CD4-positive, alpha-beta T cell (primary cell): ENCODE measurements at regions not wholly inside any gene's neighbourhood (a gene's known extent, or its start where the extent isn't known, plus 50 kb on each side); places are given as distances from the start of the nearest gene placed in this dataset.

ENCODE experiments used
- ATAC-seq: fragments of 200-7000 bp; cut with Tn5 transposase; one replicate; pipeline ENCODE4 v1.10.0; 2022; ENCODE audit warnings: mild to moderate bottlenecking; ENCODE audit not compliant: poor library complexity
- CTCF ChIA-PET: fragments of 350-600 bp; sonication (Branson Sonifier 250); formaldehyde crosslinking; loops from one replicate; lab custom pipeline; 2021; ENCODE audit warnings: antibody characterized with exemption, inconsistent platforms; lab: Charles Lee
- POLR2A ChIA-PET: fragments of 350-600 bp; sonication (Branson Sonifier 250); formaldehyde crosslinking; loops from one replicate; lab custom pipeline; 2021; ENCODE audit warnings: antibody characterized with exemption, inconsistent platforms; lab: Charles Lee
- DNase-seq, 14 experiments: peaks; one replicate each; pipeline ENCODE4 v3.0.0-alpha.2; 2013 to 2020; ENCODE audit warnings: mixed read lengths in 2 of 14
- H3K27ac ChIP-seq, 2 donors: one replicate each; pipeline versions ENCODE4 v1.5.1 to v1.7.0; 2013; ENCODE audit warnings: low read length in 2 of 2, low read depth in 1 of 2, mild to moderate bottlenecking in 1 of 2
- H3K27me3 ChIP-seq, 2 experiments: 1 replicate in 1 of 2; 2 replicates in 1 of 2; pipeline versions ENCODE4 v1.6.1 to v1.7.0; 2013; ENCODE audit warnings: low read length in 2 of 2, control low read depth in 1 of 2, mild to moderate bottlenecking in 1 of 2, moderate library complexity in 1 of 2; ENCODE audit not compliant: insufficient read depth in 2 of 2, control insufficient read depth in 1 of 2
- H3K36me3 ChIP-seq: one replicate; pipeline ENCODE4 v1.6.1; 2013; ENCODE audit warnings: low read length, control low read depth; ENCODE audit not compliant: insufficient read depth
- H3K4me1 ChIP-seq: one replicate; pipeline ENCODE4 v1.6.1; 2013; ENCODE audit warnings: low read length, control low read depth; ENCODE audit not compliant: insufficient read depth
- H3K4me3 ChIP-seq: one replicate; pipeline ENCODE4 v1.5.1; 2013; ENCODE audit warnings: mild to moderate bottlenecking, low read length, moderate library complexity
- H3K9me3 ChIP-seq, 2 experiments: 1 replicate in 1 of 2; 2 replicates in 1 of 2; pipeline versions ENCODE4 v1.6.1 to v1.7.0; 2013; ENCODE audit warnings: low read length in 2 of 2, mild to moderate bottlenecking in 2 of 2, control low read depth in 1 of 2, moderate library complexity in 1 of 2; ENCODE audit not compliant: control insufficient read depth in 1 of 2, insufficient read depth in 1 of 2
- H3K27ac Mint-ChIP-seq: one replicate; pipeline ENCODE4 v1.8.0; 2020; ENCODE audit warnings: mixed read lengths
- H3K27me3 Mint-ChIP-seq: one replicate; pipeline ENCODE4 v1.8.0; 2021; ENCODE audit warnings: mixed read lengths
- H3K36me3 Mint-ChIP-seq: one replicate; pipeline ENCODE4 v1.8.0; 2021; ENCODE audit warnings: low read depth, mixed read lengths
- H3K4me1 Mint-ChIP-seq: one replicate; pipeline ENCODE4 v1.8.0; 2021; ENCODE audit warnings: low read depth, mixed read lengths
- H3K4me3 Mint-ChIP-seq: one replicate; pipeline ENCODE4 v1.8.0; 2020; ENCODE audit warnings: mild to moderate bottlenecking, mixed read lengths
- H3K9me3 Mint-ChIP-seq: one replicate; pipeline ENCODE4 v1.8.0; 2020; ENCODE audit warnings: mixed read lengths
- intact Hi-C, 2 experiments: fragments of 100-400 bp; cut with DNase I in 1 of 2; cut with micrococcal nuclease in 1 of 2; formaldehyde crosslinking; loops; one replicate each; pipeline versions ENCODE4 v1.15.1 to v1.9.0; 2023 to 2025; cut with DNase I, micrococcal nuclease
- TF ChIP-seq, protein P1 (sequence below): fragments of 200-600 bp; IDR thresholded peaks from one replicate; pipeline ENCODE4 v1.8.0; 2022; ENCODE audit warnings: antibody characterized with exemption, mild to moderate bottlenecking

DNA sequence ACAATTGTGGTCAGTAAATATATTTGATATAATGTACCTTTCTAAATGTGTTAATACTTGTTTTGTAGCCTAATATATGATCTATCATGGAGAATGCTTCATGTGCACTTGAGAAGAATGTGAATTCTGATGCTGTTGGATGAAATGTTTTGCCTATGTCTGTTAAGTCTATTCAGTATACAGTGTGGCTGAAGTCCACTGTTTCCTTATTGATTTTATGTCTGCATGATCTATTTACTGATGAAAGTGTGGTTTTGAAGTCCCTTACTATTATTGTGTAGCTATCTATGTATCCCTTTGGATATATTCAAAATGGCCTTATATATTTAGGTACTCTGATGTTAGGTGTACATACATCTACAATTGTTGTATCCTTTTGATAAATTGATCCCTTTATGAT, 515.8 kb upstream of the EPHA5 start:
- H3K27ac Mint-ChIP-seq: no peak overlapping the region
- CTCF ChIA-PET: no interaction called here
- no peaks in the 10 kb centered on the region for H3K4me1 Mint-ChIP-seq
- H3K4me3 Mint-ChIP-seq: no peak overlapping the region
- no peak overlapping the region for H3K27ac ChIP-seq
- ATAC-seq (no peak), DNase-seq (no peak)
- H3K4me3 ChIP-seq: no peak overlapping the region
- H3K4me1 ChIP-seq: no peaks in the 10 kb centered on the region
- H3K27me3 Mint-ChIP-seq: no peaks in the 10 kb centered on the region
- TF ChIP-seq, protein P1, sequence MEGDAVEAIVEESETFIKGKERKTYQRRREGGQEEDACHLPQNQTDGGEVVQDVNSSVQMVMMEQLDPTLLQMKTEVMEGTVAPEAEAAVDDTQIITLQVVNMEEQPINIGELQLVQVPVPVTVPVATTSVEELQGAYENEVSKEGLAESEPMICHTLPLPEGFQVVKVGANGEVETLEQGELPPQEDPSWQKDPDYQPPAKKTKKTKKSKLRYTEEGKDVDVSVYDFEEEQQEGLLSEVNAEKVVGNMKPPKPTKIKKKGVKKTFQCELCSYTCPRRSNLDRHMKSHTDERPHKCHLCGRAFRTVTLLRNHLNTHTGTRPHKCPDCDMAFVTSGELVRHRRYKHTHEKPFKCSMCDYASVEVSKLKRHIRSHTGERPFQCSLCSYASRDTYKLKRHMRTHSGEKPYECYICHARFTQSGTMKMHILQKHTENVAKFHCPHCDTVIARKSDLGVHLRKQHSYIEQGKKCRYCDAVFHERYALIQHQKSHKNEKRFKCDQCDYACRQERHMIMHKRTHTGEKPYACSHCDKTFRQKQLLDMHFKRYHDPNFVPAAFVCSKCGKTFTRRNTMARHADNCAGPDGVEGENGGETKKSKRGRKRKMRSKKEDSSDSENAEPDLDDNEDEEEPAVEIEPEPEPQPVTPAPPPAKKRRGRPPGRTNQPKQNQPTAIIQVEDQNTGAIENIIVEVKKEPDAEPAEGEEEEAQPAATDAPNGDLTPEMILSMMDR: no peak
- H3K36me3 Mint-ChIP-seq: no peaks in the 10 kb centered on the region
- no peaks in the 10 kb centered on the region for H3K27me3 ChIP-seq
- intact Hi-C loops: no loop called here
- H3K9me3 Mint-ChIP-seq: peaks cover 14% of the 10 kb centered on the region
- POLR2A ChIA-PET: no interaction called here
- peaks cover 0 to 6% of the 10 kb centered on the region in 2 experiments for H3K9me3 ChIP-seq
- no peaks in the 10 kb centered on the region for H3K36me3 ChIP-seq

DNA sequence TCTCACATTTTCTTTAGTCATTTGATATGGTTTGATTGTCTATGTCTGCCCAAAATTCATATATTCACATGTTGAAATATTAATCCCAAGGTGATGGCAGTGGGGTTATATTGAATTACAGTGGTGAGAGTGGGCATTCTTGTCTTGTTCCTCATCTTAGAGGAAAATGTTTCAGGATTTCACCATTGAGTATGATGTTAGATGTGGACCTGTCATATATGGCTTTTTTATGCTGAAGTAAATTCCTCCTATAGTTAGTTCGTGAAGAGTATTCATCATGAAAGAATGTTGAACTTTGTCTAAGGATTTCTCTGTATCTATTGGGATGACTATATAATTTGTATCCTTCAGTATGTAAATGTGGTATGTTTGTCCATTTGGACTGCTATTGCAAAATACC, 512.3 kb upstream of the EPHA5 start:
- H3K36me3 ChIP-seq: no peaks in the 10 kb centered on the region
- intact Hi-C loops: no loop called here

DNA sequence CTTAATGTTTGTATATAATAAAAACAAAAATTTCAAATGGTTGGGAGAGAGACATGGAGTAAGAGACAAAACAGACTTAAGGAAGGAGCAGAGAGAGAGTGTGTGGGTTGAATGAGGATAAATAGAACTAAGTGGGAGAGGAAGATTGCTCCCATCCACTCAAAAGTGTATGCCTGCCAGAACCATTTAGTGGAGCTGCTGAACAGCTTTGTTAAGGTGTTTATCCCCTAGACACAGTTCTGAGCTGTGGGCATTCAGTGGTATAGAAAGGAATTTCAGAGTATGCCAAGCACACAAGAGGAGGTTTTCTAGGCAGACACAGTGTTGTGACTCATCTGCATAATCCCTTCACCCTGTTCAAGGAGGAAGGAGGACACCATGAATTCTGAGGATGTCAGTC, 508.6 kb upstream of the EPHA5 start:
- ATAC-seq (no peak), DNase-seq (no peak)
- Mint-ChIP-seq H3K36me3 (no peaks in the 10 kb centered on the region), H3K27me3 (no peaks in the 10 kb centered on the region), H3K4me3 (no peak overlapping the region), H3K9me3 (peaks cover 16% of the 10 kb centered on the region), H3K27ac (no peak overlapping the region), H3K4me1 (no peaks in the 10 kb centered on the region)
- H3K27me3 ChIP-seq: no peaks in the 10 kb centered on the region
- ChIA-PET POLR2A (no interaction called here), CTCF (no interaction called here)
- H3K27ac ChIP-seq: no peak overlapping the region
- H3K4me3 ChIP-seq: no peak overlapping the region
- TF ChIP-seq, protein P1: no peak
- no peaks in the 10 kb centered on the region for H3K4me1 ChIP-seq
- intact Hi-C loops: no loop called here
- peaks cover 0 to 6% of the 10 kb centered on the region in 2 experiments for H3K9me3 ChIP-seq
- H3K36me3 ChIP-seq: no peaks in the 10 kb centered on the region

More for the DNA sequence above, 512.3 kb upstream of the EPHA5 start:
- ChIA-PET CTCF (no interaction called here), POLR2A (no interaction called here)
- peaks cover 13% of the 10 kb centered on the region for H3K9me3 Mint-ChIP-seq
- no peak overlapping the region for H3K27ac Mint-ChIP-seq
- TF ChIP-seq, protein P1: no peak
- Histone ChIP-seq H3K27me3 (no peaks in the 10 kb centered on the region), H3K27ac (no peak overlapping the region), H3K4me1 (no peaks in the 10 kb centered on the region), H3K4me3 (no peak overlapping the region), H3K9me3 (peaks cover 0 to 12% of the 10 kb centered on the region in 2 experiments)
- no peaks in the 10 kb centered on the region for H3K36me3 Mint-ChIP-seq
- no peaks in the 10 kb centered on the region for H3K27me3 Mint-ChIP-seq
- ATAC-seq (no peak), DNase-seq (no peak)
- H3K4me1 Mint-ChIP-seq: no peaks in the 10 kb centered on the region
- H3K4me3 Mint-ChIP-seq: no peak overlapping the region
